ENCODE measurements at regions not wholly inside any gene's neighbourhood (a gene's known extent, or its start where the extent isn't known, plus 50 kb on each side); places are given as distances from the start of the nearest gene placed in this dataset.

DNA sequence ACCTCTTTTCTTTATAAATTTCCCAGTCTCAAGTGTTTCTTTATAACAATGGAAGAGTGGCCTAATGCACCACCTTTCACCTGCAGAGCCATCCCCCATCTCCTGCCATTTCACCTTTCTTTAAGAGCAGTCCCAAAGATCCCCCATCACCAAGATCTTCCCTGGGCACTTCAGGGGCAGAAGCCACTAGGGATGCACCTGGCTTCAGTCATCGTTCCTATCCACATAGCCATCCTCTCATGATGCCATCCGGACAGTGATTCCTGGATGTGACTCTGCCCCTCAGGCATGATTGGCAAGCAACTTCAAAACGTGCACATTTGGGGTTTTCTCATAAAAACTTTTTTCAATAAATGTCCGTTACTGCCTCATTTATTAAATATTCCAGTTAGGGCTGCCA lies 225.9 kb downstream of the TBXT start:
- TF ChIP-seq, protein P1, sequence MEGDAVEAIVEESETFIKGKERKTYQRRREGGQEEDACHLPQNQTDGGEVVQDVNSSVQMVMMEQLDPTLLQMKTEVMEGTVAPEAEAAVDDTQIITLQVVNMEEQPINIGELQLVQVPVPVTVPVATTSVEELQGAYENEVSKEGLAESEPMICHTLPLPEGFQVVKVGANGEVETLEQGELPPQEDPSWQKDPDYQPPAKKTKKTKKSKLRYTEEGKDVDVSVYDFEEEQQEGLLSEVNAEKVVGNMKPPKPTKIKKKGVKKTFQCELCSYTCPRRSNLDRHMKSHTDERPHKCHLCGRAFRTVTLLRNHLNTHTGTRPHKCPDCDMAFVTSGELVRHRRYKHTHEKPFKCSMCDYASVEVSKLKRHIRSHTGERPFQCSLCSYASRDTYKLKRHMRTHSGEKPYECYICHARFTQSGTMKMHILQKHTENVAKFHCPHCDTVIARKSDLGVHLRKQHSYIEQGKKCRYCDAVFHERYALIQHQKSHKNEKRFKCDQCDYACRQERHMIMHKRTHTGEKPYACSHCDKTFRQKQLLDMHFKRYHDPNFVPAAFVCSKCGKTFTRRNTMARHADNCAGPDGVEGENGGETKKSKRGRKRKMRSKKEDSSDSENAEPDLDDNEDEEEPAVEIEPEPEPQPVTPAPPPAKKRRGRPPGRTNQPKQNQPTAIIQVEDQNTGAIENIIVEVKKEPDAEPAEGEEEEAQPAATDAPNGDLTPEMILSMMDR (conservative IDR thresholded peaks at IDR 0.05; ENCODE audit: low read depth in 2 of 2), result no peak
- TF ChIP-seq POLR2AphosphoS5 (IDR thresholded peaks at IDR 0.05; ENCODE audit: low read depth) (no peak), EZH2phosphoT487 (IDR thresholded peaks at IDR 0.05; ENCODE audit: unreplicated experiment) (no peak), CREB1 (CRISPR knock-in tag; IDR thresholded peaks at IDR 0.05; ENCODE audit: low read depth) (no peak), JUNB (IDR thresholded peaks at IDR 0.05; ENCODE audit: unreplicated experiment) (no peak), EZH2 (IDR thresholded peaks at IDR 0.05; ENCODE audit: low read depth, unreplicated experiment) (no peak), STAT1 (IDR thresholded peaks at IDR 0.05; ENCODE audit: unreplicated experiment) (no peak), ZNF331 (CRISPR knock-in tag; IDR thresholded peaks at IDR 0.05; ENCODE audit: low read depth) (no peak)
- TF ChIP-seq, protein P2, sequence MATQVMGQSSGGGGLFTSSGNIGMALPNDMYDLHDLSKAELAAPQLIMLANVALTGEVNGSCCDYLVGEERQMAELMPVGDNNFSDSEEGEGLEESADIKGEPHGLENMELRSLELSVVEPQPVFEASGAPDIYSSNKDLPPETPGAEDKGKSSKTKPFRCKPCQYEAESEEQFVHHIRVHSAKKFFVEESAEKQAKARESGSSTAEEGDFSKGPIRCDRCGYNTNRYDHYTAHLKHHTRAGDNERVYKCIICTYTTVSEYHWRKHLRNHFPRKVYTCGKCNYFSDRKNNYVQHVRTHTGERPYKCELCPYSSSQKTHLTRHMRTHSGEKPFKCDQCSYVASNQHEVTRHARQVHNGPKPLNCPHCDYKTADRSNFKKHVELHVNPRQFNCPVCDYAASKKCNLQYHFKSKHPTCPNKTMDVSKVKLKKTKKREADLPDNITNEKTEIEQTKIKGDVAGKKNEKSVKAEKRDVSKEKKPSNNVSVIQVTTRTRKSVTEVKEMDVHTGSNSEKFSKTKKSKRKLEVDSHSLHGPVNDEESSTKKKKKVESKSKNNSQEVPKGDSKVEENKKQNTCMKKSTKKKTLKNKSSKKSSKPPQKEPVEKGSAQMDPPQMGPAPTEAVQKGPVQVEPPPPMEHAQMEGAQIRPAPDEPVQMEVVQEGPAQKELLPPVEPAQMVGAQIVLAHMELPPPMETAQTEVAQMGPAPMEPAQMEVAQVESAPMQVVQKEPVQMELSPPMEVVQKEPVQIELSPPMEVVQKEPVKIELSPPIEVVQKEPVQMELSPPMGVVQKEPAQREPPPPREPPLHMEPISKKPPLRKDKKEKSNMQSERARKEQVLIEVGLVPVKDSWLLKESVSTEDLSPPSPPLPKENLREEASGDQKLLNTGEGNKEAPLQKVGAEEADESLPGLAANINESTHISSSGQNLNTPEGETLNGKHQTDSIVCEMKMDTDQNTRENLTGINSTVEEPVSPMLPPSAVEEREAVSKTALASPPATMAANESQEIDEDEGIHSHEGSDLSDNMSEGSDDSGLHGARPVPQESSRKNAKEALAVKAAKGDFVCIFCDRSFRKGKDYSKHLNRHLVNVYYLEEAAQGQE (IDR thresholded peaks at IDR 0.05; ENCODE audit: unreplicated experiment), result no peak

Measured in GM23338 (cell line).